HG03521 (cell line): ENCODE measurements at regions not wholly inside any gene's neighbourhood (a gene's known extent, or its start where the extent isn't known, plus 50 kb on each side); places are given as distances from the start of the nearest gene placed in this dataset.
"Not testable (repeated sequence)": the region's sequence is repeated elsewhere in the genome, so short reads cannot be mapped to it uniquely, and the experiment has no call there.

Experiments used
- ATAC-seq: cut with Tn5 transposase; IDR thresholded peaks from one replicate; pipeline ENCODE4 v1.9.1; 2021; ENCODE audit warnings: mild to moderate bottlenecking, moderate library complexity; ENCODE audit not compliant: unreplicated experiment

- ATAC-seq: no peak
Observed at GRCh38 chr2:66109419-66109818, 325.5 kb upstream of the MEIS1 start.

- no peak for ATAC-seq
Observed at GRCh38 chr2:66105066-66105753, 329.7 kb upstream of the MEIS1 start.

GRCh38 chr2:66103581-66103980 is 331.3 kb upstream of the MEIS1 start:
- no peak for ATAC-seq

GRCh38 chr2:66101206-66101605 is 333.7 kb upstream of the MEIS1 start:
- no peak for ATAC-seq

GRCh38 chr2:66095820-66096345 is 339.0 kb upstream of the MEIS1 start:
- no peak for ATAC-seq

GRCh38 chr2:66094689-66095088 is 340.2 kb upstream of the MEIS1 start:
- not testable (repeated sequence) for ATAC-seq

GRCh38 chr2:66093371-66093770 is 341.6 kb upstream of the MEIS1 start:
- ATAC-seq: no peak

- ATAC-seq: no peak
Observed at GRCh38 chr2:66084948-66085590, 349.9 kb upstream of the MEIS1 start.

- ATAC-seq: no peak
Observed at GRCh38 chr2:66082581-66082980, 352.3 kb upstream of the MEIS1 start.

- ATAC-seq: no peak
Observed at GRCh38 chr2:66080127-66080526, 354.8 kb upstream of the MEIS1 start.

- ATAC-seq: no peak
Observed at GRCh38 chr2:66073172-66073571, 361.8 kb upstream of the MEIS1 start.

- no peak for ATAC-seq
Observed at GRCh38 chr2:66070721-66071602, 364.0 kb upstream of the MEIS1 start.

GRCh38 chr2:66069937-66070720 is 364.8 kb upstream of the MEIS1 start:
- no peak for ATAC-seq

GRCh38 chr2:66066032-66066431 is 368.9 kb upstream of the MEIS1 start:
- no peak for ATAC-seq

GRCh38 chr2:66059332-66059731 is 375.6 kb upstream of the MEIS1 start:
- ATAC-seq: no peak

- no peak for ATAC-seq
Observed at GRCh38 chr2:66058675-66059074, 376.2 kb upstream of the MEIS1 start.

- ATAC-seq: no peak
Observed at GRCh38 chr2:66057844-66058243, 377.1 kb upstream of the MEIS1 start.

- no peak for ATAC-seq
Observed at GRCh38 chr2:66050392-66050791, 384.5 kb upstream of the MEIS1 start.

GRCh38 chr2:66048667-66049066 is 386.3 kb upstream of the MEIS1 start:
- ATAC-seq: no peak

GRCh38 chr2:66041902-66042657 is 392.8 kb upstream of the MEIS1 start:
- no peak for ATAC-seq
